ENCODE measurements at regions not wholly inside any gene's neighbourhood (a gene's known extent, or its start where the extent isn't known, plus 50 kb on each side); places are given as distances from the start of the nearest gene placed in this dataset.

DNA sequence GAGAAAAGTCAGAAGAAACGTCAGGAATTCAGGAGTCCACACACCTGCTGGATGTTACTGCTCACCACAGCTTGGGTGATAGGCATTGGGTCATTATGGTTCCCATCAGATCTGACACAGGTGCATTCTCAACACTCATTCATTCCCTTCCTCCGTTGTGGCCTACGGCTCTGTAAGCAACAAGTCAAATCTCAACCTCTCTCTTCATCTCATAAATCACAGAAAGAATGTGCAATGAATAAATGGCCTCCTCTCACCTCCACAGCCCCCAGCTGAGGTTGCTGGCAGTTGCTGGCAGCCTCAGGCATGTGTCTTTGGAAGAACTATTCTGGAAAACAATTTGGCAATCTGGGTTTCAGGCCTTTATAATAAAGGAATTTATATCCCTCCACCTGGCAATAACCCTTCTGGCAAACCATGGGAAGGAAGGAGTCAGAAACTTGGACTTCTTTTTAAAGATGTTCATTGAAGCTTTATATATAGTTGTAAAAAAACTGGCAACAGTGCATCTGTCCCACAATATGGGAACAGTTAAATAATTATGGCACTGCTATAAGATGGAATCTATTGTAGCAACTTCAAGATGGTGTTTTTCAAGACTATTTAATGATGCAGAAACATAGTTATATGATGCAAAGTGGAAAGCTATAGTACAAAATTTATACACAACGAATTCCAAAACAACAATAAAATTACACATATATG lies 175.4 kb downstream of the ANAPC1 start:
- no peak for DNase-seq (ENCODE audit: low read depth in 2 of 2)

- DNase-seq (ENCODE audit: low read depth in 2 of 2), result no peak
These were observed 174.7 kb downstream of the ANAPC1 start for GRCh38 chr2:111709321-111709720.

DNA sequence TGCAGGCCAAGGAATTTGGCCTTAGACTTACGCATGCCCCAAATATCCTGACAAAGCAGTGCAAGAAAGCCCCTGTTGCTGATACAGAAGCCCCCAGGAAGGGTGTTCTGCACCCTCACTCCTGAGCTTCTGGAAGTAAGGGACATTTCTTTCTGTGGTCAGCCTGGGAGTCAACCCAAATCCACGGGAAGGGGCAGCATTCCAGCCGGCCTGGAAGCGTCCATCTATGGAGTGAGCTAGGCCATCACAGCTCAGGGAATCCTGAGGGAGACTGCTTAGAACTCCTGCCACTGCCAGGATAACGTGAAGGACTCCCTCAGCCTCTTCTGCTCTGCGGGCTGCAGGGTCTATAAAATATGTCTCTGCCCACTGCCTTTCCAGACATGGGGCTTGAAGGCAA lies 173.9 kb downstream of the ANAPC1 start:
- DNase-seq (ENCODE audit: low read depth in 2 of 2), result no peak

DNA sequence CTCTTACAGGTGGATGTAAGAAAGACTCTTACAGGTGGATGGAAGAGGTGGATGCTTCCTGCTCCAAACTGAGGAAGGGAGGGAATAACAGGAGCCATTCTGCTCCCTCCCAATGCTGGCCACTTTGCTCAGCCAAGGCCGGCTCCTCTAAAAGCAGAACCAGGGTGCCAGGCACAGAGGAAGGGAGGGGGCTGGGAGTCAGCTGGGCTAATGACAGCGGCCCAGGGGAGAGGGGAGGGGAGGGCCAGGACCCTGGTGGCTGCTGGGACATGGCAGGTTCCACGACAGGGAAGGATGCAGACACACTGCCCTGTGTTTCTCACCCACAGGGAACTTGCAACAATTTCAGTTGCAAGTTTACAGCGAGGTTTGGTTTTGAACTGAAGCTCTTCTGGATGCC lies 173.4 kb downstream of the ANAPC1 start:
- no peak for DNase-seq (ENCODE audit: low read depth in 2 of 2)

DNA sequence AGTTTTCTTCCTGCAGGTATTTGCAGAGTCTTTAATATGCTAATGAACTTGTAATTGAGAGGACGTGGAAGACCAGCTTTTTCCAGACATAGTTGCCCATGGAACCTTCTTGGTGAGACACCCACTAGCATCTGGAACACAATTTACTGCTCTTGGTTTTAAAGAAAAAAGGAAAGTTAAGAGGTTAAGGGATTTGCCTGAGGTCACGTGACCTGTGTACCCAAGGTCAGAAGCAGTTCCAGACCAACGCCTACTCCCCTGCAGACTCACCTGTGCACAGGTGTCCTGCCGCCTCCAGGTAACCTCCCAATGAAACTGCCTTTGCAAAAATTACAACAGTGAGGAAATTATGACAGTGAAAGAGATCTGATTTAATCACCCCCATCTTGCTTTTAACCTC lies 172.7 kb downstream of the ANAPC1 start:
- no peak for DNase-seq (ENCODE audit: low read depth in 2 of 2)

DNA sequence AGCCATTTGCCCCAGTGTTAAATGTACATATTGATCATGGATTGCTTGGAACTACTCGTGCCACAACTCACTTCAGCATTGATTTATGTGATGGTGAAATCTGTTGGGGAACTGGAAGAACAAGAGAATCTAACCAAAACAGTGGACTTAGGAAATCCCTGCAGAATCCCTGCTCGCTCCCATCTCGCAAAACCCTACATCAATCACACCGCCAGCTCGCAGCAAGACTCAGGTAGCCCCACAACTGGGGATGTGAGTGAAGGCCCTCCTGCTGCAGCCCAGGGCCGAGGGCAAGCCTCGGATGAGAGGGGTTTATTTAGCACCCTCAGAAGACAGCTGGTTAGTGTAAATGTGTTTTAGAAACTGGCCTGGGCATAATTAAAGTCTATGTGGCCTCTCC lies 171.6 kb downstream of the ANAPC1 start:
- no peak for DNase-seq (ENCODE audit: low read depth in 2 of 2)

- no peak for DNase-seq (ENCODE audit: low read depth in 2 of 2)
These were observed 171.0 kb downstream of the ANAPC1 start for GRCh38 chr2:111712940-111713515.

DNA sequence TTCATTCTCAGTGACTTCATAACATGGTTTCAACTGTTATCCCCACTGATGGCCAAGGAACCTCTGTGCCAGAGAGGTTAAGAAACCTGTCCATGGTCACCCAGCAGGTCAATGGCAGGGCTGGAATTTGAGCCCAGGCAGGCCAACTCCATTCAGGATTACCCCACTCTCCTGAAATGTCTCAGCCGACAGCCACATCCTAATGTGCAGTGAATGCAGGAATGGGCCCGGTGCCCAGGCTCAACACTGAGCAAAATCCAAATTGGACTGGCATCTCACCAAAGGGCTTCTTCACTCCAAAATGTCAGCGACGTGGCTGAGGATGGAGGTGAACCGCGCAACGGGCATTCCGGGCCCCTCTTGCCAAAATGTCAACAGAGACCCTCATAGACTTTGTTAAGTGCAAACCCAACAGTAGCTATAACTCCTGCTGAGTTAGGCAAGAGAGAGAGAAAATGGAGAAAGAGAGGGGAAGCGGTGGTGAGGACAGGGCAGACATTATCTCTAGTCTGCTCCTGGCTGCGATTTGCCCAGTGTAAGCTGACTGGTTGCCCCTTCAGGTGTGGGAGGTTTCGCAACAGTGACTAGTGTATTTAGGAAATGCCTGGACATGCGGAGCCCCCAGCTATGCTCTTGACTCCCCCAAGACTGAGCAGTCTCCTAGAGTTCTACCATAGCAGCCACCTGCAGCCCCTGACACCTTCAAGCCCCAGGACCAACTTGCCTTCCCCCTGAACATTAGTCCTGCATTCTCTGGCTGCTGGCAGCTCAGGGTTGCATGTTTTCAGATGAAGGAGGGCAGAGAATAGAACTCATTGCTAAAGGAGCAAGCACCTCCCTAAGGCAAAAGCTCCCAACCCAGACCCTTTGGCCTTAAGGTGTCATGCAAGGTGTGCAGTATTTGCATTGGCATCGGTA lies 167.7 kb downstream of the ANAPC1 start:
- no peak for DNase-seq (ENCODE audit: low read depth in 2 of 2)

- DNase-seq (ENCODE audit: low read depth in 2 of 2), result no peak
These were observed 166.9 kb downstream of the ANAPC1 start for GRCh38 chr2:111716905-111717775.
